ENCODE measurements at regions not wholly inside any gene's neighbourhood (a gene's known extent, or its start where the extent isn't known, plus 50 kb on each side); places are given as distances from the start of the nearest gene placed in this dataset.

DNA sequence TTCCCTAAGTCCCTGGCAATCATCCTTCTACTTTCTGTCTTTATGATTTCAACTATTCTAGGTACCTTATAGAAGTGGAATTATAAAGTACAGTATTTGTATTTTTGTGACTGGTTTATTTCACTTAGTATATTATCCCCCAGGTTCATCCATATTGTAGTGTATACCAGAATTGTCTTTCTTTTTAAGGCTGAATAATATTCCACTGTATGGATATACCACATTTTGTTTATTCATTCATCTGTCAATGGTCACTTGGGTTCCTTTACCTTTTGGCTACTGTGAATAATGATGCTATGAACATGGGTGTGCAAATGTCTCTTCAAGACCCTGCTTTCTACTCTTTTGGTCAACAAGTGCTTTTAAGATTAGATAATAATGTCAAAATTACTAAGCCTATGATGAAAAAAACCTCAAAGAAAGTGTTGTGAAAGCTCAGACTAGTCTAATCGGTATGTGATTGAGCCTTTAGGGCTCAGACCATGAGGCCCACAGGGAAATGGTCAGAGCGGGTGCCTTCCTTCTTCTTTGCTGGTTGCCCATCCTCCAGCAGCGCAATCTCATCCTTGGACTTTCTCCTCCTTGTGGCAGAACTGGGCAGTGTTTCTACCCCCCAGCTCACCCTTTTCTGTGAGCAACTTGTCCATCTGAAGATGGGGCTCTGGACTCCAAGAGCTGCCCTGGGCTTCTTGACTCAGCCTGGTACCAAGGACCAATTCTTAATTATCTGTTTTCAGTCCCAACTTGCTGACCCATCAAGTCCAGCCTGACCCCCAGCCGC, 105.4 kb downstream of the TTC8 start:
- FAIRE-seq, result no peak

GRCh38 chr14:88931321-88932110, 107.1 kb downstream of the TTC8 start:
- DNase-seq (ENCODE audit: extremely low spot score, insufficient read length, low read depth) (no peak), FAIRE-seq (no peak)

More for the DNA sequence above, 105.4 kb downstream of the TTC8 start:
- no peak for DNase-seq (ENCODE audit: extremely low spot score, insufficient read length, low read depth)

GRCh38 chr14:88933191-88933590, 108.7 kb downstream of the TTC8 start:
- FAIRE-seq, result no peak
- no peak for DNase-seq (ENCODE audit: extremely low spot score, insufficient read length, low read depth)

DNA sequence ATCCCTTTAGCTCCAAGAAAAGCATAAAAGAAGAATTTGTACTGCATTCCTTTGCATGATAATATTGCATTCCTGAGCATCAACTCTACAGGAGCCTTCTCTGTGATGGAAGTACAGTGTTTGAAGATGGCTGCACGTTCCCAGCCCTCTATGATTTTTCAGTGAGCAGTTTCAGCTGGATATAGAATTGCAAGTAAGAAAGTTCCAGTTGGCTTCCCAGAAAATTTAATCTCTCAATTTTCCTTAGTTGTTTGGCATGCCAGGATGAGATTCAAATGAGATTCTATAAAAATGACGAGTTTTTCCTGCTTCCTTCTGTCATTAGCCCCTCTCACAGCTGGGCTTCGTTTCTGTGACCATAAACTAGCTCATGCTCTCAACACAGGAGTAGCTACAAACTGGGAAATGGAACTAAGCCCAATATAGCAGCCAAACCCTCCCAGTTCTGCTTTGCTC, 109.9 kb downstream of the TTC8 start:
- FAIRE-seq, result no peak
- no peak for DNase-seq (ENCODE audit: extremely low spot score, insufficient read length, low read depth)

DNA sequence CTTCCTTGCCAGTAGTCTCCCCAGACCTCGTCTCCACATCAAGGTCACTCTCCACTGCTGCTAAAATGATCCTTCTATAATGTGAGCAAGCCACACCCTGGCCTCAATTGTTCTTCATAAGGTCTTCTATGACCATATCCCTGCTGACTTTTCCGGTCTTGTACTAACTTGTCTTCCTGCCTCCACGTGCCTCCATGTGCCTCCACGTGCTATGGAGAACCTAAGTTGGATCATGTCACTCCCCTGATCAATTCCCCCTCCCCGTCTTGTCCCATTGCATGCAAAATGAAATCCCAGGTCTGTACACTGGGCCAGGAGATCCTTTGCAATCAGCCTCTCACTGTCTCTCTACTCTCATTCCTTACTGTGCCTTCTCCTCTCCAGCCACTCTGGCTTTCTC, 110.6 kb downstream of the TTC8 start:
- no peak for DNase-seq (ENCODE audit: extremely low spot score, insufficient read length, low read depth)
- FAIRE-seq, result no peak

- FAIRE-seq, result no peak
- no peak for DNase-seq (ENCODE audit: extremely low spot score, insufficient read length, low read depth)
Measured at GRCh38 chr14:88937706-88938105, 113.3 kb downstream of the TTC8 start.

GRCh38 chr14:88940671-88941070, 116.2 kb downstream of the TTC8 start:
- no peak for DNase-seq (ENCODE audit: extremely low spot score, insufficient read length, low read depth)
- no peak for FAIRE-seq

DNA sequence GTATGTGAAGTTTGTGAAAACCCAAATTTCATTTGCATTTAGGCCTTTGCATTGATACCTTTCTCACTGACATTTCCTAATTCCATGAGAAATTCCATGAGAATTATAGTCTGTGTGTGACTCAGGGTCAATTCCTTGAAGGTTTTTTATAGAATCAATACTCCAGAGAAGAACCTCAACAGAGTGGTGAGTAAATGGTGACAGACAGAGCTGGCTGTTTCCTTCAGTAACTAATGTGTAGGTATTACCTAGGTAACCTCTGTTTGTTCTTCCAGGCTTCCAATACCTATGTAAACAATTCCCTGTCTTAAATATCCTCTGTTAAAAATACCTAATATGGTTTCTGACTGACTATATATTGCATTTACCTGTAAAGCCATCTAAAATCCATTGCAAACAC, 117.0 kb downstream of the TTC8 start:
- FAIRE-seq (no peak), DNase-seq (ENCODE audit: extremely low spot score, insufficient read length, low read depth) (no peak)

GRCh38 chr14:88947646-88948598, 123.5 kb downstream of the TTC8 start:
- DNase-seq (ENCODE audit: extremely low spot score, insufficient read length, low read depth) (no peak), FAIRE-seq (no peak)

- DNase-seq (ENCODE audit: extremely low spot score, insufficient read length, low read depth) (no peak), FAIRE-seq (no peak)
Measured at GRCh38 chr14:88950069-88950468, 125.6 kb downstream of the TTC8 start.

- FAIRE-seq, result no peak
- no peak for DNase-seq (ENCODE audit: extremely low spot score, insufficient read length, low read depth)
Measured at GRCh38 chr14:88951370-88951769, 126.9 kb downstream of the TTC8 start.

- no peak for FAIRE-seq
- no peak for DNase-seq (ENCODE audit: extremely low spot score, insufficient read length, low read depth)
Measured at GRCh38 chr14:88952901-88953300, 128.4 kb downstream of the TTC8 start.

- FAIRE-seq, result no peak
- DNase-seq (ENCODE audit: extremely low spot score, insufficient read length, low read depth), result no peak
Measured at GRCh38 chr14:88955455-88955854, 131.0 kb downstream of the TTC8 start.

DNA sequence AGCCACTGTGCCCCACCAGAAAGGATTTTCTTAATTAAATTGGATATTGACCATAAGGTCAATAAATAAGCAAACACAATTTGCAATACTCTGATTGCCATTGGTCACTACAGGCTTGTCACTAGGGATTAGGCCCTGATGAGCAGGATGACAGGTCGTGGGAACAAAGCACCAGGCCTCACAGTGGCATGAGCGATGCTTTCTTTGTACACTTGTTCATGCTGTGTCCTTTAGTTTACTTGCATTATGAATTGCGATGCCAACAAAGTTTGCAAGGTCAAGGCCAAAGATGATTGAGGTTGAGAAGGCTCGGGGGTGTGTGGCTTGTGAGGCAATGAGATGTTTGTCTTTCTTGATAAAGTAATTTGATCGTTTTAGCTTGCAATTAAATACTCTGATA, 136.0 kb downstream of the TTC8 start:
- no peak for DNase-seq (ENCODE audit: extremely low spot score, insufficient read length, low read depth)
- FAIRE-seq, result no peak

DNA sequence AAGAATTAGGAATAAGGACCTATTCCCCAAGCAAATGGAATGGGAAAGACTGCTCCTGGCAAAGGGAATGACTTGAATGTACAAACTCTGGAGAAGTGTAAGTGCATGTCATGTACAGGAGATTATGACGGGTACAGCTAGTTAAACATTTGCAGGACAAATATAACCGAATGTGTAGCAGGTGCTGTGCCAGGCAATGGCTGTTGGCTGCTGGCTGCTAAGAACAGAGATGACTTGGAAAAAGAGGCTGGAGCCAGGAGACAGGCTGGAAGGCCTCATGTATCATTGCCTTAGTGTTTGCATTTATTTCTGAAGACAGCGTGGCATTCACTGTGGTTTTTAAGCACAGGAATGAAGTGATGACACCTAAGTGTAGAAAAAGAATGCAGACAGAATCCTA, 136.8 kb downstream of the TTC8 start:
- FAIRE-seq, result no peak
- DNase-seq (ENCODE audit: extremely low spot score, insufficient read length, low read depth), result no peak

GRCh38 chr14:88962356-88962755, 137.9 kb downstream of the TTC8 start:
- FAIRE-seq, result no peak
- DNase-seq (ENCODE audit: extremely low spot score, insufficient read length, low read depth), result no peak

GRCh38 chr14:88967299-88967698, 142.8 kb downstream of the TTC8 start:
- DNase-seq (ENCODE audit: extremely low spot score, insufficient read length, low read depth) (no peak), FAIRE-seq (no peak)

- FAIRE-seq (no peak), DNase-seq (ENCODE audit: extremely low spot score, insufficient read length, low read depth) (no peak)
Measured at GRCh38 chr14:88975043-88975830, 150.8 kb downstream of the TTC8 start.

DNA sequence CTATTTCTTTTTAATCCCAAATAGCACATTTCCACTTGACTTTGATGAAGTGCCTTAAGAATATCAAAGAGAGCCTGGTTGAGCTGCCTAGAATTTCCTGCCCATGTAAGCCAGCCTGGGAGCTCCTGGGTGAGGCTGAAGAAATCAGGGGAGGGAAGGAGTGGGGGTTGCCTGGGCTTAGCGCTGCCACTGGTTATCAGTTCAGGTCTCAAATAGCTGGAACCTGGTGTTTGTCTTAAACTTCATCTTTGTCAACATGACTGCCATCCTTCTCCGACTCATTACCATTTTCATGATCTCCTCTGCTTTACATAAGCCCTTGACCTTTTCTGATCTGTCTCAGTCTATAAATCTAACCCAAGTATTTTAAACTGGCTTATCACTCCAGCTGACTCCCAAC, 151.5 kb downstream of the TTC8 start:
- DNase-seq (ENCODE audit: extremely low spot score, insufficient read length, low read depth) (no peak), FAIRE-seq (no peak)

All from GM18507 (cell line).